SK-N-SH treated with all-trans-retinoic acid at 6 μM for 48 hours (cell line): ENCODE measurements at regions not wholly inside any gene's neighbourhood (a gene's known extent, or its start where the extent isn't known, plus 50 kb on each side); places are given as distances from the start of the nearest gene placed in this dataset.

ENCODE experiments used
- ATAC-seq: fragments of 200-7000 bp; cut with Tn5 transposase; 3 replicates; pipeline ENCODE4 v1.9.1; 2020; ENCODE audit warnings: mild to moderate bottlenecking, moderate library complexity
- BACH2 ChIP-seq: fragments of 250-450 bp; sonication (Bioruptor Pico); IDR thresholded peaks from 2 replicates; pipeline ENCODE4 v1.9.0; 2021; ENCODE audit warnings: mild to moderate bottlenecking, borderline replicate concordance
- CREB5 ChIP-seq: fragments of 250-450 bp; sonication (Bioruptor Pico); IDR thresholded peaks from 2 replicates; pipeline ENCODE4 v1.5.1; 2020; ENCODE audit warnings: low read depth, mild to moderate bottlenecking, moderate library complexity
- CSDC2 ChIP-seq: fragments of 250-450 bp; sonication (Bioruptor Pico); IDR thresholded peaks from 2 replicates; pipeline ENCODE4 v1.5.0; 2020; ENCODE audit warnings: mild to moderate bottlenecking, moderate library complexity
- CSRNP3 ChIP-seq: fragments of 250-450 bp; sonication (Bioruptor Pico); IDR thresholded peaks from 2 replicates; pipeline ENCODE4 v1.5.1; 2021; ENCODE audit warnings: mild to moderate bottlenecking, moderate library complexity
- ESRRG ChIP-seq: fragments of 250-450 bp; sonication (Bioruptor Pico); IDR thresholded peaks from 2 replicates; pipeline ENCODE4 v1.6.1; 2021; ENCODE audit warnings: mild to moderate bottlenecking
- GLIS3 ChIP-seq: fragments of 250-450 bp; sonication (Bioruptor Pico); IDR thresholded peaks from 2 replicates; pipeline ENCODE4 v1.5.0; 2020; ENCODE audit warnings: mild to moderate bottlenecking, moderate library complexity
- ISL1 ChIP-seq: fragments of 250-450 bp; sonication (Bioruptor Pico); IDR thresholded peaks from 2 replicates; pipeline ENCODE4 v2.1.2; 2022; ENCODE audit warnings: mild to moderate bottlenecking, moderate library complexity
- OSR1 ChIP-seq: fragments of 250-450 bp; sonication (Bioruptor Pico); IDR thresholded peaks from 2 replicates; pipeline ENCODE4 v1.8.0; 2022; ENCODE audit warnings: moderate library complexity, mild to moderate bottlenecking, inconsistent platforms
- PATZ1 ChIP-seq: fragments of 250-450 bp; sonication (Bioruptor Pico); IDR thresholded peaks from 2 replicates; pipeline ENCODE4 v1.8.0; 2020; ENCODE audit warnings: mild to moderate bottlenecking, moderate library complexity, borderline replicate concordance
- PPARA ChIP-seq: fragments of 250-450 bp; sonication (Bioruptor Pico); IDR thresholded peaks from 2 replicates; pipeline ENCODE4 v1.5.0; 2020; ENCODE audit warnings: mild to moderate bottlenecking, borderline replicate concordance
- RARB ChIP-seq: fragments of 250-450 bp; sonication (Bioruptor Pico); IDR thresholded peaks from 2 replicates; pipeline ENCODE4 v1.8.0; 2021; ENCODE audit warnings: mild to moderate bottlenecking, moderate library complexity
- SNAI2 ChIP-seq: fragments of 250-450 bp; sonication (Bioruptor Pico); IDR thresholded peaks from 2 replicates; pipeline ENCODE4 v1.5.0; 2020; ENCODE audit warnings: mild to moderate bottlenecking, moderate library complexity
- TCF4 ChIP-seq: fragments of 250-450 bp; sonication (Bioruptor Pico); IDR thresholded peaks from 2 replicates; pipeline ENCODE4 v1.8.0; 2021; ENCODE audit warnings: mild to moderate bottlenecking, moderate library complexity, borderline replicate concordance
- TOX ChIP-seq: fragments of 250-450 bp; sonication (Bioruptor Pico); IDR thresholded peaks from 2 replicates; pipeline ENCODE4 v1.8.0; 2021; ENCODE audit warnings: mild to moderate bottlenecking, moderate library complexity, borderline replicate concordance
- TSHZ2 ChIP-seq: fragments of 250-450 bp; sonication (Bioruptor Pico); IDR thresholded peaks from 2 replicates; pipeline ENCODE4 v1.5.0; 2020; ENCODE audit warnings: mild to moderate bottlenecking, moderate library complexity
- ZC3H10 ChIP-seq: fragments of 250-450 bp; sonication (Bioruptor Pico); IDR thresholded peaks from 2 replicates; pipeline ENCODE4 v1.5.1; 2021; ENCODE audit warnings: mild to moderate bottlenecking, moderate library complexity
- ZFP3 ChIP-seq: fragments of 250-450 bp; sonication (Bioruptor Pico); IDR thresholded peaks from 2 replicates; pipeline ENCODE4 v1.5.0; 2020; ENCODE audit warnings: mild to moderate bottlenecking, moderate library complexity
- ZFP30 ChIP-seq: fragments of 450-650 bp; formaldehyde crosslinking; IDR thresholded peaks from 2 replicates; pipeline ENCODE4 v1.5.0; 2022; ENCODE audit warnings: mild to moderate bottlenecking, moderate library complexity
- ZNF565 ChIP-seq: fragments of 450-650 bp; formaldehyde crosslinking; conservative IDR thresholded peaks from 2 replicates; pipeline ENCODE4 v1.5.0; 2020; ENCODE audit warnings: low read depth, mild to moderate bottlenecking, moderate library complexity
- ZNF8 ChIP-seq: fragments of 450-650 bp; formaldehyde crosslinking; IDR thresholded peaks from 2 replicates; pipeline ENCODE4 v1.5.0; 2020; ENCODE audit warnings: mild to moderate bottlenecking, moderate library complexity

GRCh38 chr4:157751631-157752030 is 421.2 kb downstream of the GASK1B start:
- TF ChIP-seq ISL1 (CRISPR knock-in tag), result peak; percentile 91
- TF ChIP-seq ZFP3 (CRISPR knock-in tag), result no peak
- TF ChIP-seq RARB, result no peak
- ATAC-seq, result no peak

GRCh38 chr4:157741642-157742041 is 431.2 kb downstream of the GASK1B start:
- TF ChIP-seq ZNF565 (CRISPR knock-in tag) (no peak), ISL1 (CRISPR knock-in tag) (peak; percentile 23)
- no peak for ATAC-seq

- TF ChIP-seq ESRRG (CRISPR knock-in tag) (no peak), ZNF8 (CRISPR knock-in tag) (no peak), BACH2 (CRISPR knock-in tag) (no peak), TSHZ2 (CRISPR knock-in tag) (no peak), CREB5 (CRISPR knock-in tag) (no peak), CSDC2 (CRISPR knock-in tag) (no peak), SNAI2 (CRISPR knock-in tag) (no peak), ZC3H10 (CRISPR knock-in tag) (no peak), OSR1 (CRISPR knock-in tag) (no peak), RARB (no peak), ZFP30 (CRISPR knock-in tag) (no peak)
- ATAC-seq, result peak; percentile 50; the same call in 2 of the 3 replicates
Observed at GRCh38 chr4:157739242-157739641, 433.6 kb downstream of the GASK1B start.

GRCh38 chr4:157728215-157728614 is 444.6 kb downstream of the GASK1B start:
- ATAC-seq, result no peak
- TF ChIP-seq PATZ1 (CRISPR knock-in tag) (no peak), TSHZ2 (CRISPR knock-in tag) (no peak), OSR1 (CRISPR knock-in tag) (no peak), ZFP30 (CRISPR knock-in tag) (no peak), CREB5 (CRISPR knock-in tag) (no peak), GLIS3 (CRISPR knock-in tag) (no peak)

GRCh38 chr4:157727163-157727562 is 445.7 kb downstream of the GASK1B start:
- no peak for ATAC-seq
- TF ChIP-seq PATZ1 (CRISPR knock-in tag), result no peak
- no peak for TF ChIP-seq GLIS3 (CRISPR knock-in tag)
- TF ChIP-seq BACH2 (CRISPR knock-in tag), result no peak
- TF ChIP-seq TOX (CRISPR knock-in tag), result no peak
- no peak for TF ChIP-seq RARB
- TF ChIP-seq CSDC2 (CRISPR knock-in tag), result no peak
- no peak for TF ChIP-seq TCF4 (CRISPR knock-in tag)
- no peak for TF ChIP-seq CSRNP3
- no peak for TF ChIP-seq PPARA (CRISPR knock-in tag)
- TF ChIP-seq ZFP30 (CRISPR knock-in tag), result no peak
- no peak for TF ChIP-seq ZNF8 (CRISPR knock-in tag)
